HUES6 (cell line): ENCODE measurements at regions not wholly inside any gene's neighbourhood (a gene's known extent, or its start where the extent isn't known, plus 50 kb on each side); places are given as distances from the start of the nearest gene placed in this dataset.

Source experiments
- H3K27ac ChIP-seq: 2 replicates; pipeline ENCODE4 v1.7.0; 2013; ENCODE audit warnings: low read depth, mild to moderate bottlenecking, low read length, inconsistent platforms
- H3K27me3 ChIP-seq: 2 replicates; pipeline ENCODE4 v1.6.1; 2013; ENCODE audit warnings: low read length; ENCODE audit not compliant: control insufficient read depth, insufficient read depth
- H3K36me3 ChIP-seq: 2 replicates; pipeline ENCODE4 v1.6.1; 2013; ENCODE audit warnings: low read length; ENCODE audit not compliant: control insufficient read depth, insufficient read depth
- H3K4me1 ChIP-seq: 2 replicates; pipeline ENCODE4 v1.6.1; 2013; ENCODE audit warnings: low read length; ENCODE audit not compliant: control insufficient read depth, insufficient read depth
- H3K4me3 ChIP-seq: 2 replicates; pipeline ENCODE4 v1.5.1; 2013; ENCODE audit warnings: low read depth, low read length
- H3K9ac ChIP-seq: one replicate; pipeline ENCODE4 v1.6.1; 2013; ENCODE audit warnings: mild to moderate bottlenecking, low read length
- H3K9me3 ChIP-seq: 2 replicates; pipeline ENCODE4 v1.6.1; 2013; ENCODE audit warnings: low read depth, low read length; ENCODE audit not compliant: control insufficient read depth, insufficient read depth

GRCh38 chr6:159376516-159377158 is 207.4 kb downstream of the FNDC1 start:
- H3K4me1 ChIP-seq, result no peaks in the 10 kb centered on the region
- no peak overlapping the region for H3K4me3 ChIP-seq
- H3K27me3 ChIP-seq, result peaks cover 4% of the 10 kb centered on the region; the same call in 1 of the 2 replicates
- H3K27ac ChIP-seq, result no peak overlapping the region
- no peaks in the 10 kb centered on the region for H3K36me3 ChIP-seq
- peaks cover 4% of the 10 kb centered on the region; the same call in 1 of the 2 replicates for H3K9me3 ChIP-seq
- H3K9ac ChIP-seq, result no peak overlapping the region

GRCh38 chr6:159375014-159375413 is 205.8 kb downstream of the FNDC1 start:
- no peak overlapping the region for H3K4me3 ChIP-seq
- peaks cover 10% of the 10 kb centered on the region; the same call in 1 of the 2 replicates for H3K9me3 ChIP-seq
- no peaks in the 10 kb centered on the region for H3K4me1 ChIP-seq
- no peak overlapping the region for H3K27ac ChIP-seq
- no peak overlapping the region for H3K9ac ChIP-seq
- H3K27me3 ChIP-seq, result peaks cover 4% of the 10 kb centered on the region; the same call in 1 of the 2 replicates
- H3K36me3 ChIP-seq, result no peaks in the 10 kb centered on the region

GRCh38 chr6:159373670-159374069 is 204.5 kb downstream of the FNDC1 start:
- no peak overlapping the region for H3K9ac ChIP-seq
- no peak overlapping the region for H3K4me3 ChIP-seq
- peaks cover 19% of the 10 kb centered on the region; the same call in 1 of the 2 replicates for H3K9me3 ChIP-seq
- no peak overlapping the region for H3K27ac ChIP-seq
- no peaks in the 10 kb centered on the region for H3K4me1 ChIP-seq
- H3K27me3 ChIP-seq, result peaks cover 1% of the 10 kb centered on the region; the same call in 1 of the 2 replicates
- no peaks in the 10 kb centered on the region for H3K36me3 ChIP-seq

- H3K36me3 ChIP-seq, result no peaks in the 10 kb centered on the region
- H3K9ac ChIP-seq, result no peak overlapping the region
- H3K27ac ChIP-seq, result no peak overlapping the region
- no peaks in the 10 kb centered on the region for H3K4me1 ChIP-seq
- no peak overlapping the region for H3K4me3 ChIP-seq
- H3K9me3 ChIP-seq, result peaks cover 20% of the 10 kb centered on the region; the same call in 1 of the 2 replicates
- no peaks in the 10 kb centered on the region for H3K27me3 ChIP-seq
Observed at GRCh38 chr6:159372333-159372732, 203.1 kb downstream of the FNDC1 start.

GRCh38 chr6:159360306-159360705 is 191.1 kb downstream of the FNDC1 start:
- H3K36me3 ChIP-seq, result no peaks in the 10 kb centered on the region
- H3K4me3 ChIP-seq, result no peak overlapping the region
- H3K9ac ChIP-seq, result no peak overlapping the region
- no peaks in the 10 kb centered on the region for H3K4me1 ChIP-seq
- 0 out of 2 replicates have a peak, but pooled peaks cover 4% of the 10 kb centered on the region for H3K27me3 ChIP-seq
- no peak overlapping the region for H3K27ac ChIP-seq
- H3K9me3 ChIP-seq, result no peaks in the 10 kb centered on the region

GRCh38 chr6:159359581-159360297 is 190.5 kb downstream of the FNDC1 start:
- no peaks in the 10 kb centered on the region for H3K4me1 ChIP-seq
- H3K27me3 ChIP-seq, result 0 out of 2 replicates have a peak, but pooled peaks cover 4% of the 10 kb centered on the region
- no peak overlapping the region for H3K4me3 ChIP-seq
- no peaks in the 10 kb centered on the region for H3K36me3 ChIP-seq
- no peaks in the 10 kb centered on the region for H3K9me3 ChIP-seq
- H3K27ac ChIP-seq, result no peak overlapping the region
- no peak overlapping the region for H3K9ac ChIP-seq

GRCh38 chr6:159358562-159358961 is 189.4 kb downstream of the FNDC1 start:
- Histone ChIP-seq H3K9ac (no peak overlapping the region), H3K4me1 (no peaks in the 10 kb centered on the region), H3K27me3 (peaks cover 4% of the 10 kb centered on the region; the same call in 1 of the 2 replicates), H3K36me3 (no peaks in the 10 kb centered on the region), H3K9me3 (no peaks in the 10 kb centered on the region), H3K4me3 (no peak overlapping the region), H3K27ac (no peak overlapping the region)

GRCh38 chr6:159357211-159357915 is 188.2 kb downstream of the FNDC1 start:
- no peaks in the 10 kb centered on the region for H3K4me1 ChIP-seq

GRCh38 chr6:159353193-159353592 is 184.0 kb downstream of the FNDC1 start:
- H3K4me1 ChIP-seq, result no peaks in the 10 kb centered on the region

More at GRCh38 chr6:159357211-159357915, 188.2 kb downstream of the FNDC1 start:
- H3K9me3 ChIP-seq, result no peaks in the 10 kb centered on the region
- no peak overlapping the region for H3K9ac ChIP-seq
- H3K36me3 ChIP-seq, result no peaks in the 10 kb centered on the region
- no peak overlapping the region for H3K4me3 ChIP-seq
- H3K27me3 ChIP-seq, result peaks cover 4% of the 10 kb centered on the region; the same call in 1 of the 2 replicates
- no peak overlapping the region for H3K27ac ChIP-seq

GRCh38 chr6:159351707-159352106 is 182.5 kb downstream of the FNDC1 start:
- Histone ChIP-seq H3K27me3 (no peaks in the 10 kb centered on the region; the same call in 1 of the 2 replicates), H3K36me3 (no peaks in the 10 kb centered on the region), H3K9me3 (no peaks in the 10 kb centered on the region), H3K9ac (no peak overlapping the region), H3K27ac (no peak overlapping the region), H3K4me1 (no peaks in the 10 kb centered on the region), H3K4me3 (no peak overlapping the region)

More at GRCh38 chr6:159353193-159353592, 184.0 kb downstream of the FNDC1 start:
- no peaks in the 10 kb centered on the region for H3K9me3 ChIP-seq
- H3K9ac ChIP-seq, result no peak overlapping the region
- peaks cover 4% of the 10 kb centered on the region; the same call in 1 of the 2 replicates for H3K27me3 ChIP-seq
- no peak overlapping the region for H3K27ac ChIP-seq
- H3K4me3 ChIP-seq, result no peak overlapping the region
- H3K36me3 ChIP-seq, result no peaks in the 10 kb centered on the region
